AG10803 (cell line): ENCODE measurements at regions not wholly inside any gene's neighbourhood (a gene's known extent, or its start where the extent isn't known, plus 50 kb on each side); places are given as distances from the start of the nearest gene placed in this dataset.

Experiments
- DNase-seq: peaks from one replicate; pipeline ENCODE4 v3.0.0; 2010; ENCODE audit warnings: low read depth
- H3K4me3 ChIP-seq: 2 replicates; pipeline ENCODE4 v1.5.1; 2011; ENCODE audit warnings: mild to moderate bottlenecking, low read length, control low read depth
- TF ChIP-seq, protein P1 (sequence below): conservative IDR thresholded peaks from 2 replicates; pipeline ENCODE4 v1.5.1; 2011; ENCODE audit warnings: mild to moderate bottlenecking, low read length, control low read depth, inconsistent platforms

DNA sequence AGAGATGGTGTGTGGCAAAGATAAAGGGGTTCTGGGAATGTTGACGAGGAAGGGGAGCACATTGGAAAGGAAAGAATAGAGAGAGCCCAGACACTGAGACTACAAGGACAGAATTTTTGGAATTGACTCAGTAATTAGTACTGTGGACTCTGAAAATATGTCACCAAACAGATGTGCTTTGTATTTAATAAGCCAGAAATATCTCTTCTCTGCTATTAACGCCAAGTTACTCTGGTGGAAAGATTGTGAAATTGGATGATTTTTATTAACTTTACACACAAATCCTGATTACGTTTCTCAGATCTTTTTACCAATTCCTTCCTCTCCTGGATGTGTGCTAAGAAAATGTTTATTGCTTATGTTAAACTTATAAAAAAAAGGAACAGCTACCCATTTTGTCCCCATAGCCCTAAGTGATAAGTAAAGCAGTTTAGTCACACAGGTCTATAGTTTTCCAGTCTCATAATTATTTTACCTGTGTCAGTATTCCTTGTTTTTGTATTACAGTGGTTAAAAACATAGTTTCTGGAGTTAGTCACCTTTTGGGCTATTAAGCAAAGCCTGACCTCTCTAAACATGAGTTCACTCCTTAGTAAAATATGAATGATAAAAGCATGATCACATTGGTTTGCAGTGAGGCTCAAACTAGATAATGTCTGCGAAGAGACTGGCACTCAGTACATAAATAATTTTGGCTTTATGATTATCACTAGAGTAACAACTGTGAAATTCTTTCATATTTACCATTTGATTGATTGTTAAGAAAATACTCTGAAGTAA is 1068.3 kb downstream of the STIM2 start:
- TF ChIP-seq, protein P1, sequence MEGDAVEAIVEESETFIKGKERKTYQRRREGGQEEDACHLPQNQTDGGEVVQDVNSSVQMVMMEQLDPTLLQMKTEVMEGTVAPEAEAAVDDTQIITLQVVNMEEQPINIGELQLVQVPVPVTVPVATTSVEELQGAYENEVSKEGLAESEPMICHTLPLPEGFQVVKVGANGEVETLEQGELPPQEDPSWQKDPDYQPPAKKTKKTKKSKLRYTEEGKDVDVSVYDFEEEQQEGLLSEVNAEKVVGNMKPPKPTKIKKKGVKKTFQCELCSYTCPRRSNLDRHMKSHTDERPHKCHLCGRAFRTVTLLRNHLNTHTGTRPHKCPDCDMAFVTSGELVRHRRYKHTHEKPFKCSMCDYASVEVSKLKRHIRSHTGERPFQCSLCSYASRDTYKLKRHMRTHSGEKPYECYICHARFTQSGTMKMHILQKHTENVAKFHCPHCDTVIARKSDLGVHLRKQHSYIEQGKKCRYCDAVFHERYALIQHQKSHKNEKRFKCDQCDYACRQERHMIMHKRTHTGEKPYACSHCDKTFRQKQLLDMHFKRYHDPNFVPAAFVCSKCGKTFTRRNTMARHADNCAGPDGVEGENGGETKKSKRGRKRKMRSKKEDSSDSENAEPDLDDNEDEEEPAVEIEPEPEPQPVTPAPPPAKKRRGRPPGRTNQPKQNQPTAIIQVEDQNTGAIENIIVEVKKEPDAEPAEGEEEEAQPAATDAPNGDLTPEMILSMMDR: no peak
- no peak overlapping the region for H3K4me3 ChIP-seq
- DNase-seq: no peak

DNA sequence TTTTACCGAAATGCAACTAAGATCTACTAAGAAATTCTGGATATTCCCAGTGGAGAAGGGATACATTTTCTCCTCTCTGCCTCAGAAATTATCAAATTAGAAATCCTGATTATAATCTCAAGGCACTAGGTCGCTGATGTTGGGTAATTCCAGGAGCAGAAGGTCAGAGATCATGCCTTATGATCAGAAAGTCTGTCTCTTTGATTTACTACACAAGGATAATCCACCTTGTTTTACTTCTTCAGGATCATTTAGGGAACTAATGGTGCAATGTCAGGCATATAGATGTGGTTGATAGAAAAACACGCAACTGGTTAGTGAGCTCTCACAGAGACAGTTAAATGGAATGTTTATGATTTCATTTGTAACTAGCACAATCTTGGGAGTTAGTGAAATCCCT is 1069.7 kb downstream of the STIM2 start:
- H3K4me3 ChIP-seq: no peak overlapping the region
- DNase-seq: no peak
- TF ChIP-seq, protein P1: no peak

DNA sequence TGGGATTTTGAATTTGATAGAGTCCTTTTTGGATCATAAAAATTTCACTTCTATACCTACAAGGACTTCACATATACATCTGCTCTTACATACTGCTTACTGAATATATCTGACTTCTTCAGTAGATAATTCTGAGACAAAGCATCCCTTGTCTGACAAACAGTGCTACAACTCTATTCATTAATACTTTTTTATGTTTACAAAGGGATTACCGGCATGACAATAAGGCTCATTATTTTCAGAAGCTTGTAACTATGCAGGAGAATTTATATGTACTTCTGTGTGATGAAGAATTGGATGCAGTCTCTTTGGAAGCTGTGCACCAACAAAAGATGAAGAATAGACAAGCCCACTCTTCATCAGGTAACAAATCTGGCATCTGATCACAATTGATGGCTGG is 1070.3 kb downstream of the STIM2 start:
- no peak overlapping the region for H3K4me3 ChIP-seq
- TF ChIP-seq, protein P1: no peak
- DNase-seq: no peak

DNA sequence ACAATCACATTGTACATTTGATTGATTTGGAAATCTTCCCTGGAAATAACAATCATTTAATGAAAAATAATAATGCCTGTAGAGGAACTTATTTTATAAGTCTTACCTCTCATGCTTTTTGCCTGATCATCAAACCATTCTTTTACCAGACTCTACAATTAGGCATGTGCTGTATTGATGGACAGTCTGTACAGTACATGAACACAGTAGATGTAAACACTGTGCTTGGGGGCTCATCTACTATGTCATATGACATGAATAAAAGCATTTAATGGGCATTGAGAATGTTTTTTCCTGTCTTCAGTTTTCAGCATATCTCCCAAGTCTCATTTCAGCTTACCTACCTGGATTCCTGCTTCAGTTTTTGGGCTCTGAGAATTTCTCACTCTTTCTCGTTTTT is 1070.9 kb downstream of the STIM2 start:
- TF ChIP-seq, protein P1: no peak
- H3K4me3 ChIP-seq: no peak overlapping the region
- no peak for DNase-seq

DNA sequence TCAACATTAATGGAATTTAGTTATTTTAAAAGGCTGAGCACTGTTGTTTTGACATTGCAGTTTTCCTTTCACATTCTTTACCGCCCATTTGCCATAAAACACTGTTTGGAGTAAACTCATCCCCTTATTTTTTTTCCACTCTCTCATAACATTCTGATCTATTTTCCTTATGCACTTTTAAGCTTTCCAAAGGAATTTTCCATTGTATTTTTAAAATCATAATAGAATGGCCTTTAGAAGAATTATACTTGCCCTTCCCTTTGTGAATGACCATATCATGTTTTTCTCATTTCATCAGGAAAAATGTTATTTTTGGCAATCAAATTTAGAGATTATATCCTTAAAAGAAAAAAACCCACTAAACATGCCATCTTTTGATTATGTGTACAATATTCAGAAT is 1074.2 kb downstream of the STIM2 start:
- TF ChIP-seq, protein P1: no peak
- DNase-seq: no peak
- H3K4me3 ChIP-seq: no peak overlapping the region

DNA sequence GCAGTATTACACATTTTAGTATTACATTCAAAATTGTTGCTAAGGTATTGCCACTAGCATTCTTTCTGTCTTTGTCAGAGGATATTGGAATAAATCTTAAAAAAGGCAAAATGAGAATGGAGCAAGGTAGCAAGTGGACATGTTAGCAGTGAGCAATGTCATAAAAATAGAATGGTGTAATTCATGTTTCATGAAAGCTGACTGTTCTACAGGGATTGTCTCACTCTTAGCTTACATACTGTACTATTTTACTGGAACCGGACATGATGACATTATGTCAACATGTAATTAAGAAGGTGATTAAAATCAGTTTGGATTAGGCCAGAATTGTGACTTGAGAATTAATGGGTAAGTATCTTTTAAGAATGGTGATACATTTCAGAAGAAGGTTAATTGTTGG is 1086.2 kb downstream of the STIM2 start:
- H3K4me3 ChIP-seq: no peak overlapping the region
- no peak for DNase-seq
- TF ChIP-seq, protein P1: no peak

DNA sequence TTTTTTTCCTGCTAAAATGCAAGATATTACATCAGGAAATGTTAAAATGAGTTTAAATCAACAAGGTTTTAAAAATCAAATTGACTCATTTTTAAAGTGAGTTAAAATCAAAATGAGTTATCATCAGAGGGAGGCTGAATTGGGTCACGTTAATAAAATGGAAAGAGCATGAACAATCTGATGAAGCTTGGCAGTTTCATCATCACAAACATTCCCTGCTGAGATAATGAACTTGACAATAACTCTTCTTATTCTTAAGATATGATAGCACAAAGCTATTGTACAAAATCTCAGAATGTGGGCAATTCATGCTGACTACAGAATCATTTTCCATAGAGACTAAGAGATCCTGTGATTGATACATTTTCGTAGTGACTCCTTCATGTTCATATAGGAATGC is 1086.7 kb downstream of the STIM2 start:
- DNase-seq: no peak
- TF ChIP-seq, protein P1: no peak
- no peak overlapping the region for H3K4me3 ChIP-seq
